ENCODE measurements at regions not wholly inside any gene's neighbourhood (a gene's known extent, or its start where the extent isn't known, plus 50 kb on each side); places are given as distances from the start of the nearest gene placed in this dataset.

- TF ChIP-seq POLR2A (IDR thresholded peaks at IDR 0.05; ENCODE audit: low read depth, low read length) (no peak), TAF1 (IDR thresholded peaks at IDR 0.05; ENCODE audit: borderline replicate concordance, low read depth, low read length) (no peak)
Observed at GRCh38 chr5:103364074-103364473, 105.5 kb downstream of the MACIR start.

Data from GM12892 (cell line).